ENCODE measurements at regions not wholly inside any gene's neighbourhood (a gene's known extent, or its start where the extent isn't known, plus 50 kb on each side); places are given as distances from the start of the nearest gene placed in this dataset.

- H4K91ac ChIP-seq (replicated peaks; ENCODE audit: insufficient read length, low read length): no peak overlapping the region
- H4K20me1 ChIP-seq (replicated peaks in 1 of 2; ENCODE audit: control insufficient read depth in 1 of 2, insufficient read depth in 2 of 2, low read length in 2 of 2): no peaks in the 10 kb centered on the region
- H3K4me1 ChIP-seq (replicated peaks in 1 of 4; ENCODE audit: control insufficient read depth in 3 of 4, insufficient read depth in 4 of 4, low read length in 3 of 4): 0 out of 7 replicates have a peak, but pooled peaks cover 0 to 2% (median 0%) of the 10 kb centered on the region in 4 experiments
- TF ChIP-seq TEAD4 (IDR thresholded peaks at IDR 0.05; ENCODE audit: low read depth, low read length) (no peak), CBX5 (IDR thresholded peaks at IDR 0.05; ENCODE audit: low read depth, low read length) (no peak), TCF12 (IDR thresholded peaks at IDR 0.05; ENCODE audit: low read depth, low read length) (no peak)
- H3K56ac ChIP-seq (replicated peaks; ENCODE audit: insufficient read length, low read depth, low read length): no peak overlapping the region
- no peak overlapping the region for H2AFZ ChIP-seq (ENCODE audit: low read length)
- no peak overlapping the region for H3K4me3 ChIP-seq (ENCODE audit: extremely low read depth in 1 of 4, insufficient read depth in 2 of 4, low read depth in 3 of 4, low read length in 4 of 4)
- no peaks in the 10 kb centered on the region for H3K79me1 ChIP-seq (ENCODE audit: low read depth, low read length)
- no peak overlapping the region for H3K27ac ChIP-seq (ENCODE audit: low read depth, low read length)
- H3K9me3 ChIP-seq (ENCODE audit: insufficient read depth in 2 of 2, low read depth in 1 of 2, low read length in 1 of 2): no peaks in the 10 kb centered on the region
- no peak overlapping the region for H2BK20ac ChIP-seq (ENCODE audit: low read length)
- no peaks in the 10 kb centered on the region for H3K27me3 ChIP-seq (replicated peaks in 1 of 4; ENCODE audit: control insufficient read depth in 3 of 4, extremely low read depth in 1 of 4, insufficient read depth in 3 of 4, low read length in 3 of 4)
- no peak overlapping the region for H3K14ac ChIP-seq (ENCODE audit: insufficient read length)
- no peak overlapping the region for H2BK12ac ChIP-seq (ENCODE audit: low read depth, low read length)
- no peak for DNase-seq (ENCODE audit: low read depth in 1 of 2, low spot score in 2 of 2)
- H3K23me2 ChIP-seq (ENCODE audit: low read depth, low read length): no peaks in the 10 kb centered on the region
- no peaks in the 10 kb centered on the region for H3K36me3 ChIP-seq (ENCODE audit: control insufficient read depth in 2 of 4, insufficient read depth in 4 of 4, low read length in 3 of 4)
- no peak overlapping the region for H3K23ac ChIP-seq (ENCODE audit: insufficient read length)
- H2BK5ac ChIP-seq (ENCODE audit: low read depth, low read length): no peak overlapping the region
- no peak overlapping the region for H3K4ac ChIP-seq (replicated peaks; ENCODE audit: insufficient read length, low read depth, low read length)
- WGBS, 2 experiments (ENCODE audit: extremely low coverage in 1 of 2, insufficient coverage in 1 of 2, insufficient read length in 1 of 2, insufficient replicate concordance in 2 of 2, low coverage in 1 of 2, low lambda C conversion rate in 2 of 2, missing lambda C conversion rate in 1 of 2): 97% methylated on average over 4 of the region's 4 CpGs; no CpG with 5 or more reads in 1 of the 2 experiments
- H4K5ac ChIP-seq (ENCODE audit: insufficient read length, low read depth, low read length): no peak overlapping the region
- CTCF ChIA-PET (ENCODE audit: partially characterized antibody): no interaction called here
- H3K4me2 ChIP-seq (ENCODE audit: insufficient read depth in 1 of 2, low read depth in 2 of 2, low read length in 2 of 2): no peak overlapping the region
- H2AK5ac ChIP-seq (ENCODE audit: low read depth, low read length): no peak overlapping the region
- POLR2A ChIA-PET (ENCODE audit: partially characterized antibody): no interaction called here
- H2BK120ac ChIP-seq (replicated peaks; ENCODE audit: low read depth, low read length): no peak overlapping the region
- H4K8ac ChIP-seq (ENCODE audit: extremely low read depth, insufficient read depth, low read length): no peak overlapping the region
- no peak overlapping the region for H3K18ac ChIP-seq (ENCODE audit: extremely low read depth, low read length)
- H3K9ac ChIP-seq (replicated peaks in 1 of 4; ENCODE audit: extremely low read depth in 1 of 4, low read depth in 3 of 4, low read length in 3 of 4): no peak overlapping the region
- no peak overlapping the region for H2BK15ac ChIP-seq (ENCODE audit: low read length)
- H3K79me2 ChIP-seq (ENCODE audit: control insufficient read depth in 1 of 2, insufficient read depth in 2 of 2, low read length in 2 of 2): no peaks in the 10 kb centered on the region
- FAIRE-seq: no peak
Observed at GRCh38 chr4:11597506-11597905, 168.8 kb upstream of the HS3ST1 start.
